ENCODE measurements at regions not wholly inside any gene's neighbourhood (a gene's known extent, or its start where the extent isn't known, plus 50 kb on each side); places are given as distances from the start of the nearest gene placed in this dataset.
"Not testable (repeated sequence)": the region's sequence is repeated elsewhere in the genome, so short reads cannot be mapped to it uniquely, and the experiment has no call there.

- no peak for DNase-seq
Observed at GRCh38 chr2:42987112-42987922, 194.9 kb upstream of the HAAO start.

- no peak for DNase-seq
Observed at GRCh38 chr2:42984617-42985016, 192.2 kb upstream of the HAAO start.

- no peak for DNase-seq
Observed at GRCh38 chr2:42984081-42984480, 191.7 kb upstream of the HAAO start.

DNA sequence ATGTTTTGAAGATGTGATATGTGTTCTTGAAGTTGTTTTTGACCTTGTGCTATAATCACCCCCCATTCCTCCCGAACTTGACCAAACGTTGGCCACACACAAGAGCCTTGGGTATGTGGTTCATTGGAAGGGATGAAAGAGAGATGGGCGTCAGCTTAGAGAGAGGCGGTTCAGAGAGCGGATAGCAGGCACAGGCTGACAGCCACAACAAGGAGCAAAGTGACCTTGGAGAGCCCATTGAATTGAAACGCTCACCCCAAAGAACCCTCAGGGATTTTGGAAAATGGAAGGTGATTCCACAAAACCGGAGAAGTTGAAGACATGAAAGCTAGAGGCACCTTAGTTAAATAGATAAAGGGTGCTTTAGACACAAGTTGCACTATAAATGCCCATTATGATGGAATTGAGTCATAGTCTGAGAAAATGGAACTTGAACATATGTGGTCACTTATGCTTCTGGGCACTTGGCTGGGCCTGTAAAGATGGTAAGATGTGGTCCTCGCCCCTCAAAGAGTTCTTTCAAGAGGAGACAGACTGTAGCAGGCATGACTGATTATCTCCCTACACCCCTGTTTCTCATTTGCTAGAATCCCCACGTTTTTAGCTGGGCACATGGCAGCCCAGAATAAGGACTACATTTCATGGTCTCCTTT is 188.5 kb upstream of the HAAO start:
- no peak for DNase-seq

GRCh38 chr2:42979870-42980763 is 187.7 kb upstream of the HAAO start:
- no peak for DNase-seq

- no peak for DNase-seq
Observed at GRCh38 chr2:42979416-42979869, 187.1 kb upstream of the HAAO start.

GRCh38 chr2:42978887-42979415 is 186.6 kb upstream of the HAAO start:
- DNase-seq: no peak

- DNase-seq: peak; percentile 10
Observed at GRCh38 chr2:42978175-42978886, 185.9 kb upstream of the HAAO start.

DNA sequence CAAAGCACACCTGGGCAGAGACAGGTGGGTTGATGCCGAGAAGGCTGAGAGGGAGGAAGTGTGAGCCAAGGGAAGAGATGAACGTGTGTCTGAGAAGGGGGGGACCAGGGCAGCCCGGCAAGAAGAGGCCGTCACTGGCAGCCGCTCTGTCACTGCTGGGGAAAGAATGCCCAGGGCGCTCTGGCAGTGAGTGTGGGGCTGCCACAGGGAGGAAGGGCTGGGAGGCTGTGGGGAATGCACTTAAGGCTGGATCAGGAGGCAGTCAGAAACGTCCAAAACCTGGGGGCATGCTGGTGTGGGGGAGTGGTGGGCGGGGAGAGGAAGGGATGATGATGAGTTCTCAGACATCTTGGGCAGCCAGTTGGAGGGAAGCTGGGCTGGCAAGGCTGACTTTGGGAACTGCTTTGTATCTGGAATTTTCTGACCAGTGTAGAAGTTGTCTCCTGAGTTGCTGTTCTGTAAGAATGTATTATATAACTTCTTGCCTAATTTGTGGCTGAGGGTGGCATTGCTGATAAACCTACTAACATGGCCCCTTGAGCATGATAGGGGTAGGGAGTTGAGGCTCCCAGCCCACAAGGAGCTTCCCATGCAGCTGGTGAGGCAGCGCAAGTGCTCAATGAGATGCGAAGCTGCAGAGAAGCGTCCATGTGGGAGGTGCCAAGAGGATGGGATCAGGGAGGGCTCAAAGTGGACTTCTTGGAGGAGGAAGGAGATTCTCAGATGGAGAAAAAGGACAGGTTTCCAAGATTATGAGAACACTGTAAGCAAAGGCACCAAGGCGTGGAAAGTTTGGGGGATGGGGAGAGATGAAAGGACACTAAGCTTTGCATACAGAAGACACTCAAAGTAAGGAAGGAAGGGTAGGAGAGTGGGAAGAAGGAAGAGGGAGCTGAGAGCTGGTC is 185.1 kb upstream of the HAAO start:
- no peak for DNase-seq

- DNase-seq: no peak
Observed at GRCh38 chr2:42976351-42976750, 184.0 kb upstream of the HAAO start.

DNA sequence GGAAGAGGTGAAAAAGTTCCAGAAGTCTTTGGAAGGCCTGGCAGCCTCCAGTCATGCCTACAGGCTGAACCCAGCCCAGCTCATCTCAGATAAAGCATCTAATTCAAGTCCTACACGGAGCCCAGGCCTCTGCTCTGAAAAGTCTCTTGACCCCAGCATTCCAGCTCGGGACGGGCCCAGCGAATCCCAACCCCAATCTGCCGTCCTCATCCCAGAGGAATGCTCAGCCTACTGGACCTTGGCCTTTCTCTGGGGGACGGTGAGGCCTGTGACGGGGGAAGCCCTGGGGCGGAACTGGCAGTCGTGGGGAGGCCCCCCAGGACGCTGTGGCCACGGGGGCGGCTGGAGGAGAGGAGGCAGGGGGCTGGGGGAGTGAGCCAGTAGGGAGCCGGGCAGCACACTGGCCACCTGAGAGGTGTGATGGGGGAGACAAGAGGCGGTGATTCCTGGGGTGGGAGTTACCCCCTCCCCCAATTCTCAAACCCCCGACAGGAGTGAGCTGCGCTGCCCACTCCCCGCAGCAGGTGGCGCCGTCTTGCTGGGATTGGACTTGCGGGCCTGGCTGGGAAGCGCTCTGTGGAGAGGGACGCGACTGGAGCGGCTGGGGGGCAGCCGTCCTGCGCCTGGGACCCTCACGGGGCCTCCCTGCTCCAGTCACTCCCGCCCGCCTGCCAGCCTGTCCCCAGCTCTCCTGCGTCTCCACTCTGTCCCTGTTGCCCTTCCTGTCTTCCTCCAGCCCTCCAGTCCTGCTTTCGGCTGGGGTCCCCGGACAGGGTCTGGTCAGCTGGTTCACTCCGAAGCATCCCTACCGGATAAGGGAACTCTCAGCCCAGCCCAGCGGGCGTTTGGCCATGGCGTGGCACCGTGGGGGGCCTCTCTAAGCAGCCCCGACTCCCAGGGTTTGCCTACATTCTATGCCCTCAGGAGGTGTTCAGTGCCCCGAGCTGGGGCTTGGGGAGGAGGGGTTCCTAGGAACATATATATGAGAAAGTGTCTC is 182.6 kb upstream of the HAAO start:
- DNase-seq: peak; percentile 89

DNA sequence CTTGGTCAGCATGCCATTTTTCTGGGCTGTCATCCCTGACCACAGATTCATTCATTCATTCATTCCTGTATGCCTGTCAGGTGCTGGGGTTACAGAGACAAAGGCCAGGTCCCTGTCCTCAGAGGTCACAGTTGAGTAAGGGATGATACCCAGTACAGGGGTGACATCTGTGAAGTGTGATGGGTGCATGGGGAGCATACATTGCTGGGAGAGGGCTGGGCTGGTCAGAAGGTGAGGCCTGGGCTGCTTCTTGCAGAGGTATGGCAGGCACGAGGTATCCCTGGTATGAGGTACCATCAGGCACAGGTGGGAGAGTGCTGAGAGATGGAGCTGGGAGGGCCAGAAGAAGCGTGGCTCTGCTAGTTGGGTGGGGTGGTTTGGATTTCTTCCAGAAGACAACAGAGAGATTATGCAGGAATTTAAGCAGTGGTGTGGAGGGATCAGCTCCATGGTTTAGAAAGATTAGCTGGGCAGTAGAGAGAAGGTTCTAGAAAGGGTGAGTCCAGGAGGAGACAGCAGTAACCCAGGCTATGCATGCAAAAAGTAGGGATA is 181.9 kb upstream of the HAAO start:
- no peak for DNase-seq

DNA sequence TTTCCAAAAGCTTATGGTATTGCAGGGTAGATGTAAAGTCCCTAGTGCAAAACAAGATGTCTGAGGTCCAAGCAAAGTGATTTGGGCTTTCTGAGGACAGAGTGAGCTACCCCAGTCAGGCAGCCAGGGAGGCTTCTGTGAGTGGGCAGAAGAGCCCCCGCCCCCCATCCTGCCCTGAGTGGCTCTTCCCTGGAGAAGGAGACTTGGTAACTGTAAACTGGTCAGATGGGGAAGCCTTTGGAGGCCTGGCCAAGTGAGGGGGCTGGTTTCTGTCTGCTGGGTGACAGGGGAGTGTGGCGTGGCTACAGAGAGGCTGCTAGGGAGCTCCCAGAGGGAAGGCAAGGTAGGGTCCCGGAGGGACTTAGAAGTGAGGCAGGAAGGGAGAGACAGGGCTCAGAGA is 181.3 kb upstream of the HAAO start:
- no peak for DNase-seq

- not testable (repeated sequence) for DNase-seq
Observed at GRCh38 chr2:42972933-42973516, 180.6 kb upstream of the HAAO start.

DNA sequence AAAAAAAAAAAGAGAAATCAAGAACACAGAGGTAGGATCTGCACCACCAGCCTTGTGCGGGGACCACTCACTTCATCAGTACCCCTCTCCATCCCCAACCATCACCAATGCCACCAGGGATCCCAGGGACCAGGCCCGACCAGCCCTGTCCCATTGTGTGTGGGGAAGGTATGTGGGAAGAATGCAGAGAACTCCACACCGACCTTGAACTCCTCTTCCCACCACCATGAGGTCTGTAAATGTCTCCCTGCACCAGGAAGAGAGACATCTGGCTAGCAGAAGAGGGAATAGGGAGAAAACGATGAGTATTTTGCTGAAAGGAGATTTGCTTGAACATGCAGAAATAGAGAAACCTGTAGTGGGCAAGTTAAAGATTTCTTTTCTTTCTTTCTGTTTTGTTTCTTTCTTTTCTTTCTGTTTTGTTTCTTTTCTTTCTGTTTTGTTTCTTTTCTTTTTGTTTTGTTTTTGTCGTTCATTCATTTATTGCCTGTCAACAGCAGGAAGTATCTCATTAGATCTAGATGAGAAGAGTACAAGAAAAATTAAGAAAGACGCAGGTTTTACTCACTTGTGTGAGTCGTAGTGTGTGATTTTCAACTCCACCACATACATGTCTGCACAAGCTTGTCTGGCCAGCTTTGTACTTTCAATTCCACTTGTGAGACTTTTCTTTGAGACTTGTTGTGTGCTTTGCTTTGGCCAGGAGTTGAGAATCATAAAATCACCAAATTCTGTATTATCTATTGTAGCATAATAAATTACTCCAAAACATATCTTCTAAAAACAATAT is 179.8 kb upstream of the HAAO start:
- DNase-seq: no peak

GRCh38 chr2:42971381-42971780 is 179.0 kb upstream of the HAAO start:
- DNase-seq: no peak

- no peak for DNase-seq
Observed at GRCh38 chr2:42970151-42970550, 177.8 kb upstream of the HAAO start.

Data from femur (tissue), 1 donor.